ENCODE measurements at regions not wholly inside any gene's neighbourhood (a gene's known extent, or its start where the extent isn't known, plus 50 kb on each side); places are given as distances from the start of the nearest gene placed in this dataset.
"Not testable (repeated sequence)": the region's sequence is repeated elsewhere in the genome, so short reads cannot be mapped to it uniquely, and the experiment has no call there.

- DNase-seq, result no peak
Measured at GRCh38 chr5:173413471-173413982, 85.3 kb upstream of the STC2 start.

- no peak for DNase-seq
Measured at GRCh38 chr5:173412566-173412965, 84.4 kb upstream of the STC2 start.

GRCh38 chr5:173411791-173412555 lies 83.8 kb upstream of the STC2 start:
- no peak for DNase-seq

- no peak for DNase-seq
Measured at GRCh38 chr5:173410459-173411233, 82.4 kb upstream of the STC2 start.

GRCh38 chr5:173408946-173409345 lies 80.7 kb upstream of the STC2 start:
- DNase-seq, result no peak

- no peak for DNase-seq
Measured at GRCh38 chr5:173399851-173400250, 71.6 kb upstream of the STC2 start.

- DNase-seq, result no peak
Measured at GRCh38 chr5:173397516-173397915, 69.3 kb upstream of the STC2 start.

GRCh38 chr5:173396311-173396993 lies 68.2 kb upstream of the STC2 start:
- peak; percentile 6 for DNase-seq

GRCh38 chr5:173395933-173396308 lies 67.7 kb upstream of the STC2 start:
- DNase-seq, result no peak

- DNase-seq, result no peak
Measured at GRCh38 chr5:173395257-173395932, 67.2 kb upstream of the STC2 start.

GRCh38 chr5:173394701-173395100 lies 66.5 kb upstream of the STC2 start:
- no peak for DNase-seq

- DNase-seq, result no peak
Measured at GRCh38 chr5:173392172-173392571, 64.0 kb upstream of the STC2 start.

- DNase-seq, result no peak
Measured at GRCh38 chr5:173391031-173391430, 62.8 kb upstream of the STC2 start.

- DNase-seq, result not testable (repeated sequence)
Measured at GRCh38 chr5:173387293-173387692, 59.1 kb upstream of the STC2 start.

GRCh38 chr5:173385832-173386360 lies 57.7 kb upstream of the STC2 start:
- DNase-seq, result no peak

- no peak for DNase-seq
Measured at GRCh38 chr5:173383711-173384110, 55.5 kb upstream of the STC2 start.

- no peak for DNase-seq
Measured at GRCh38 chr5:173378727-173379126, 50.5 kb upstream of the STC2 start.

All from retina (tissue), 1 donor.